ENCODE measurements at regions not wholly inside any gene's neighbourhood (a gene's known extent, or its start where the extent isn't known, plus 50 kb on each side); places are given as distances from the start of the nearest gene placed in this dataset.

GRCh38 chr7:155247479-155248365 is 50.0 kb upstream of the INSIG1 start:
- DNase-seq (ENCODE audit: low read depth in 1 of 2, low spot score in 1 of 2): no peak

More at GRCh38 chr7:155247479-155248365, 50.0 kb upstream of the INSIG1 start:
- Histone ChIP-seq H3K27ac (replicated peaks) (no peak overlapping the region), H3K4me3 (replicated peaks; ENCODE audit: insufficient read depth, low read length) (no peak overlapping the region), H3K27me3 (ENCODE audit: insufficient read depth, poor library complexity, severe bottlenecking) (peaks cover 6% of the 10 kb centered on the region)
- TF ChIP-seq GABPA (IDR thresholded peaks at IDR 0.05; ENCODE audit: low read depth) (no peak), POLR2AphosphoS5 (IDR thresholded peaks at IDR 0.05; ENCODE audit: low read depth) (no peak), REST (IDR thresholded peaks at IDR 0.05; ENCODE audit: insufficient replicate concordance, low read depth) (no peak), CTCF (IDR thresholded peaks at IDR 0.05; ENCODE audit: insufficient read depth, low read length) (no peak), SPI1 (IDR thresholded peaks at IDR 0.05; ENCODE audit: borderline replicate concordance, low read depth) (no peak)

Measured in HL-60 (cell line).